Gastroesophageal sphincter (tissue), 4 donors: ENCODE measurements at regions not wholly inside any gene's neighbourhood (a gene's known extent, or its start where the extent isn't known, plus 50 kb on each side); places are given as distances from the start of the nearest gene placed in this dataset.

Experiments used
- ATAC-seq: fragments of 150-250 bp; one replicate; pipeline ENCODE4 v1.9.1; 2016; ENCODE audit warnings: mild to moderate bottlenecking, moderate library complexity
- H3K27ac ChIP-seq, 4 donors: fragments of 200-600 bp; sonication (generic) in 3 of 4; 1 replicate in 3 of 4; 2 replicates in 1 of 4; pipeline ENCODE4 v1.5.1; 2016 to 2019
- H3K27me3 ChIP-seq: fragments of 200-600 bp; sonication (generic); one replicate; pipeline ENCODE4 v1.5.1; 2019
- H3K36me3 ChIP-seq, 2 donors: fragments of 200-600 bp; sonication (generic); one replicate each; pipeline ENCODE4 v1.5.1; 2019; ENCODE audit warnings: control low read depth in 1 of 2
- H3K4me1 ChIP-seq, 3 donors: fragments of 200-600 bp; sonication (generic); 1 replicate in 2 of 3; 2 replicates in 1 of 3; pipeline ENCODE4 v1.5.1; 2016 to 2019; ENCODE audit warnings: control low read depth in 2 of 3
- H3K4me3 ChIP-seq, 2 donors: fragments of 200-600 bp; sonication (generic); one replicate each; pipeline ENCODE4 v1.5.1; 2019; ENCODE audit warnings: mild to moderate bottlenecking in 1 of 2, moderate library complexity in 1 of 2
- H3K9me3 ChIP-seq, 3 donors: fragments of 200-600 bp; sonication (generic); one replicate each; pipeline ENCODE4 v1.5.1; 2017 to 2019; ENCODE audit warnings: control low read depth in 2 of 3
- EP300 ChIP-seq: sonication (generic); formaldehyde crosslinking; IDR thresholded peaks from one replicate; pipeline ENCODE4 v1.6.1; 2017; ENCODE audit warnings: antibody characterized with exemption, mild to moderate bottlenecking
- POLR2A ChIP-seq, 2 donors: fragments of 450-650 bp; IDR thresholded peaks; one replicate each; pipeline ENCODE4 v1.6.1; 2017; ENCODE audit warnings: antibody characterized with exemption in 2 of 2, mild to moderate bottlenecking in 2 of 2, moderate library complexity in 1 of 2
- POLR2AphosphoS5 ChIP-seq: sonication (generic); formaldehyde crosslinking; IDR thresholded peaks from one replicate; pipeline ENCODE4 v1.6.1; 2017; ENCODE audit warnings: antibody characterized with exemption
- WGBS, 2 donors: methylation state at CpG; one replicate each; pipeline ENCODE4 v1.1.5; 2018; ENCODE audit warnings: low coverage in 1 of 2; 5-methylcytosine and 5-hydroxymethylcytosine counted together
- TF ChIP-seq, protein P1 (sequence below), 4 experiments: fragments of 200-600 bp in 2 of 4; fragments of 450-650 bp in 2 of 4; sonication (generic) in 1 of 4; IDR thresholded peaks; one replicate each; pipeline ENCODE4 v1.5.1; 2017 to 2019; ENCODE audit warnings: antibody characterized with exemption in 4 of 4, mild to moderate bottlenecking in 2 of 4, moderate library complexity in 2 of 4

DNA sequence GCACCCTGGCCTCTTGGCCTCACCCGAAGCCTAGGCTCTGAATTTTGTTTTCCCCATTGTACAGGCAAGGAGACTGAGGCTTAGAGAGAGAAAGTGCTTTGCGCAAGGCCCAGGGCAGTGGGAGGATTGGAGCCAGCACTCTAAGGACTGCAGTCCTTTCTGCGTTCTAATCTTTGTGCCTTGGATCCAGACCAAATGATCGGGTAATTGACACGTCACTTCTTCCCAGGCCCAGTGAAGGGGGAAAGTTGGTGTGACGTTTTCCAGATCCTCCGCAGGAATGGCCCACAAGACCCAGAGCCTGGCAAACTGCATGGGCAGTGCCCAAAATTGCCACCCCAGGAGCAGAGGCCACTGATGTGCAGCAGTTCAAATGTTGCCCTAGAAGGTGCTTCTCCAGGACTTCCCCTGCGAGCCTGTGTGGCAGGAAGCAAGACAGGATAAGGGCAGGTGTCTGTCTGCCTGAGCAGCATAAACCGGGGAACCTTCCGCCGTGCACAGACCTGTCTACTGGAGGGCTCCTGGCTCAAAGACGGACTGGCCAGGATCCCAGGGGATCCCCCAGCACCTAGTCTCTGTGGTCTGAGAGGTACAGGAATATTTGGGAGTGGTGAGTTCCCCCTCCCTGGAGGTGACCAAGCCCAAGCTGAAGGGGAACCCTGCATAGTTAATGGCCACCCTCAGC is 194.5 kb upstream of the TLE3 start:
- ATAC-seq, result no peak
- Histone ChIP-seq H3K9me3 (no peaks in the 10 kb centered on the region), H3K36me3 (no peaks in the 10 kb centered on the region), H3K4me3 (no peak overlapping the region), H3K4me1 (peaks cover 0 to 22% (median 9%) of the 10 kb centered on the region in 3 donors), H3K27me3 (no peaks in the 10 kb centered on the region), H3K27ac (no peak overlapping the region)
- TF ChIP-seq POLR2AphosphoS5, result no peak
- TF ChIP-seq, protein P1, sequence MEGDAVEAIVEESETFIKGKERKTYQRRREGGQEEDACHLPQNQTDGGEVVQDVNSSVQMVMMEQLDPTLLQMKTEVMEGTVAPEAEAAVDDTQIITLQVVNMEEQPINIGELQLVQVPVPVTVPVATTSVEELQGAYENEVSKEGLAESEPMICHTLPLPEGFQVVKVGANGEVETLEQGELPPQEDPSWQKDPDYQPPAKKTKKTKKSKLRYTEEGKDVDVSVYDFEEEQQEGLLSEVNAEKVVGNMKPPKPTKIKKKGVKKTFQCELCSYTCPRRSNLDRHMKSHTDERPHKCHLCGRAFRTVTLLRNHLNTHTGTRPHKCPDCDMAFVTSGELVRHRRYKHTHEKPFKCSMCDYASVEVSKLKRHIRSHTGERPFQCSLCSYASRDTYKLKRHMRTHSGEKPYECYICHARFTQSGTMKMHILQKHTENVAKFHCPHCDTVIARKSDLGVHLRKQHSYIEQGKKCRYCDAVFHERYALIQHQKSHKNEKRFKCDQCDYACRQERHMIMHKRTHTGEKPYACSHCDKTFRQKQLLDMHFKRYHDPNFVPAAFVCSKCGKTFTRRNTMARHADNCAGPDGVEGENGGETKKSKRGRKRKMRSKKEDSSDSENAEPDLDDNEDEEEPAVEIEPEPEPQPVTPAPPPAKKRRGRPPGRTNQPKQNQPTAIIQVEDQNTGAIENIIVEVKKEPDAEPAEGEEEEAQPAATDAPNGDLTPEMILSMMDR (IDR thresholded peaks at IDR 0.05), result no peak
- TF ChIP-seq POLR2A (IDR thresholded peaks at IDR 0.05), result no peak
- TF ChIP-seq EP300, result no peak
- 81 to 100% methylated on average over 3 to 5 of the region's 12 CpGs for WGBS, 2 donors

DNA sequence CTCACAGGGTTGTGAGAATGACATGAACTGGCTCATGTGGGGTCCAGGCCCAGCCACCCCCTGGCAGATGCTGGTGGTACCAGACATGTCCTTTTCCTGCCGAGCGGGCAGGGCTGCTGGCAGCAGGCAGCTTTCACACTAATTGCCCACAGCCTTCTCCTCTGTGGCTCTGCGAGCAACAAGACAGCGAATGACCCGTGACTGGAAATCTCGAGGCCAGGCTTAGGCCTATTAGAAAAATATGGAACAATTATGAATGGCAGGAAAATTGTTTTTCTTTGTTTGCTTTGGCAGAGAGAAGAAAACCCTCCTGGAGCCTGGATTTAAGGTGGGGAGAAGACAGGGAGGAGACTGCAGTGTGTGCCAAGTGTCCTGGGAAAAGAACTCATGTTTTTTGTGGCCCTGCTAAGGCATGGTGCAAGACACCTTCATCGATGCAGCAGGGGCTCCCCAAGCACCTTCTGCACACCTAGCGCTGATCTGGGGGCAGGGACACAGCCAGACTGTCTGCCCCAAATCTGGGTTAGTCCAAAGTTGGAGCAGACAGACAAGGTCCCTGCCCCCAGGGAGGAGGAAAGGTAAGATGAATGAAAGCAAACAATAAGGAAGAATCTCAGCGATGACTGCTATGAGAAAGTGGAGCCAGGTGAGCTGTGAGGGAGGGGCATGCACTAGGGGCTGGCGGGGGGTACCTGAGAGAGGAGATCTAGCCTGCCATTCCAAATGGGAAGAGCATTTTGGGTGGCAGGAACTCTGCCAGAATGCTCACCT is 193.8 kb upstream of the TLE3 start:
- ATAC-seq, result no peak
- H3K4me3 ChIP-seq, result no peak overlapping the region
- H3K4me1 ChIP-seq, result peaks cover 0 to 25% (median 9%) of the 10 kb centered on the region in 3 donors
- TF ChIP-seq EP300 (no peak), POLR2AphosphoS5 (no peak), POLR2A (IDR thresholded peaks at IDR 0.05) (no peak)
- TF ChIP-seq, protein P1 (IDR thresholded peaks at IDR 0.05), result no peak
- no peaks in the 10 kb centered on the region for H3K27me3 ChIP-seq
- WGBS, 2 donors, result 84 to 92% methylated on average over 7 of the region's 10 CpGs
- no peak overlapping the region for H3K27ac ChIP-seq
- no peaks in the 10 kb centered on the region for H3K36me3 ChIP-seq
- no peaks in the 10 kb centered on the region for H3K9me3 ChIP-seq

DNA sequence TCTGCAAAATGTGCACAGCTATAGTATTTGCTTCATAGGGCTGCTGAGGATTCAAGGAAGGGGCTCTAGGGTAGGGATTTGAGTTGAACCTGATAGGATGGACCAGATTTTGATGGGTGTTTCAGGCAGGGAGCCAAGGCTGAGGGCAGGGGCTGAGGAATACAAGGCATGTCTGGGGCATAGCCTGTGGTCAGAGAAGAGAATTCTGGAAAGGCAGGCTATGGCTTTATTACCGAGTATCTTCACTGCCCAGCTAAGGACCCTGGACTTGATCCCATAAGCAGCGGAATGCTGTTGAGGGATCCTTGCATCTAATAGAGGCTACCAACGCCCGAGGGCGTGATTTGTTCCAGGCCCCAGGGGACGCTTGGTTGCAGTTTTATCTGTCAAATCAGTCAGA is 193.0 kb upstream of the TLE3 start:
- Histone ChIP-seq H3K9me3 (no peaks in the 10 kb centered on the region), H3K4me3 (no peak overlapping the region), H3K27me3 (no peaks in the 10 kb centered on the region), H3K4me1 (peaks cover 0 to 33% (median 9%) of the 10 kb centered on the region in 3 donors), H3K27ac (no peak overlapping the region), H3K36me3 (no peaks in the 10 kb centered on the region)
- ATAC-seq, result no peak
- TF ChIP-seq POLR2AphosphoS5, result no peak
- TF ChIP-seq, protein P1 (IDR thresholded peaks at IDR 0.05), result no peak
- no peak for TF ChIP-seq EP300
- WGBS, 2 donors, result 95 to 100% methylated on average over 1 to 3 of the region's 6 CpGs

DNA sequence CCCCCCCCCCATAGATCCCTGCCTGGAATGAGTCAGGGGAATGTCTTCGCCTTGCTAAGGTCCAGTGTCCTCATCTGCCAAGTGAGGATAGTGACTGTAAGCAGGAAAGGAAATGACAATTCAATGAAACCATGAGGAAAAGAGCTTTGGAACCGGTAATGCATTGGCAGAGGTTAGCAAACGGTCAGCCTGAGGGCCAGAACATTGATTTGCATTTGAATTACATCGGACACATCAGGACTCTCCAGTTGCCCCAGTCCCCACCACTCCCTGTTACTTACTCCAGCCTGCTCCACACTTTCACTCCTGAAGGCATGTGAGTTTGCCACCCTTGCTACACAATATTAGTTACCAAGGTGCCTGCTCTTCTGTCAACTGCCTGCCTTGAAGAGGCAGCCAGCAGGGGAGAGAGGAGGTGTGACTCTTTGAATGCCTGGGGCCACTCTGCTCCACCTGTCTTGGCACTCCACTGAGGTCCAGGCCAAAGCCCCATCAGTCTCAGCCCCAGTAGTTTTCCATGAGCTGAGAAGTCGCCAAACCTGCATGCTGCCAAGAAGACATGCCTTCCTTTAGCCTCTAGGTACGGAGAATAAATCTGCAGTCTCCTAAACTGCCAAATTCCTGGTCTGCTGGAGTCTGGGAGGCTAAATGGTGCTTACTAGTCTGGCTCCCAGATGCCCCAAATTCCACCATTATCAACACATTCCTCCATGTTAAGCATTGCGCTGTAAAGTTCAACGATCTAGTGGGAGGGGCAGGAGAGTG is 191.7 kb upstream of the TLE3 start:
- no peak overlapping the region for H3K4me3 ChIP-seq
- H3K36me3 ChIP-seq, result no peaks in the 10 kb centered on the region
- WGBS, 2 donors, result 10 to 40% methylated on average over 2 to 8 of the region's 8 CpGs
- no peaks in the 10 kb centered on the region for H3K9me3 ChIP-seq
- peak overlapping the region in 3 of 4 donors; percentile 16 to 63 (median 48) for H3K27ac ChIP-seq
- peak; percentile 74 for ATAC-seq
- peaks cover 0 to 35% (median 9%) of the 10 kb centered on the region in 3 donors for H3K4me1 ChIP-seq
- H3K27me3 ChIP-seq, result no peaks in the 10 kb centered on the region
- TF ChIP-seq POLR2AphosphoS5, result peak; percentile 17
- no peak for TF ChIP-seq POLR2A (IDR thresholded peaks at IDR 0.05)
- TF ChIP-seq, protein P1 (IDR thresholded peaks at IDR 0.05), result no peak
